ENCODE measurements at regions not wholly inside any gene's neighbourhood (a gene's known extent, or its start where the extent isn't known, plus 50 kb on each side); places are given as distances from the start of the nearest gene placed in this dataset.

GRCh38 chr20:6559791-6560190 lies 207.7 kb upstream of the BMP2 start:
- no peak overlapping the region for H3K9ac ChIP-seq
- no peak overlapping the region for H3K27ac ChIP-seq
- TF ChIP-seq Cebpa-rat (IDR thresholded peaks at IDR 0.05), result no peak
- no peaks in the 10 kb centered on the region for H4K20me1 ChIP-seq
- no peaks in the 10 kb centered on the region for H3K36me3 ChIP-seq
- H3K4me2 ChIP-seq, result no peak overlapping the region
- H3K4me3 ChIP-seq, result no peak overlapping the region
- H3K27me3 ChIP-seq, result no peaks in the 10 kb centered on the region
- H3K4me1 ChIP-seq, result 0 out of 20 replicates have a peak, but pooled peaks cover 0 to 3% (median 0%) of the 10 kb centered on the region in 10 experiments
- no peaks in the 10 kb centered on the region; a peak in 1 of 22 replicates for H3K9me3 ChIP-seq (replicated peaks in 1 of 11)

- Histone ChIP-seq H3K9ac (no peak overlapping the region), H3K4me3 (no peak overlapping the region), H3K9me3 (replicated peaks in 1 of 11) (no peaks in the 10 kb centered on the region; a peak in 1 of 22 replicates), H3K36me3 (no peaks in the 10 kb centered on the region), H3K27ac (no peak overlapping the region), H3K4me2 (no peak overlapping the region), H3K27me3 (no peaks in the 10 kb centered on the region), H4K20me1 (no peaks in the 10 kb centered on the region), H3K4me1 (0 out of 20 replicates have a peak, but pooled peaks cover 0 to 3% (median 0%) of the 10 kb centered on the region in 10 experiments)
- TF ChIP-seq Cebpa-rat (IDR thresholded peaks at IDR 0.05), result no peak
Observed at GRCh38 chr20:6558341-6558740, 209.1 kb upstream of the BMP2 start.

GRCh38 chr20:6533761-6534479 lies 233.6 kb upstream of the BMP2 start:
- H3K36me3 ChIP-seq, result no peaks in the 10 kb centered on the region
- no peaks in the 10 kb centered on the region for H3K27me3 ChIP-seq
- H3K9me3 ChIP-seq (replicated peaks in 1 of 11), result peaks cover 0 to 13% (median 0%) of the 10 kb centered on the region in 11 experiments; a peak in 7 of 22 replicates
- H3K4me1 ChIP-seq, result peaks cover 8 to 38% (median 17%) of the 10 kb centered on the region in 10 experiments; a peak in 17 of 20 replicates
- H3K4me3 ChIP-seq, result peak overlapping the region; percentile 9 to 57 (median 40); a peak in 15 of 20 replicates
- H4K20me1 ChIP-seq, result no peaks in the 10 kb centered on the region
- TF ChIP-seq Cebpa-rat (IDR thresholded peaks at IDR 0.05), result no peak
- H3K27ac ChIP-seq, result peak overlapping the region in 4 of 11 experiments; percentile 3 to 16 (median 8); a peak in 3 of 22 replicates
- H3K4me2 ChIP-seq, result peak overlapping the region; percentile 60 to 91 (median 74)
- H3K9ac ChIP-seq, result peak overlapping the region in 10 of 11 experiments; percentile 8 to 66 (median 32); a peak in 14 of 22 replicates

- Histone ChIP-seq H3K27ac (peak overlapping the region in 3 of 11 experiments; percentile 3 to 16 (median 5); a peak in 2 of 22 replicates), H3K4me2 (peak overlapping the region; percentile 60 to 91 (median 74); a peak in 20 of 22 replicates), H3K36me3 (no peaks in the 10 kb centered on the region), H3K4me1 (peaks cover 8 to 33% (median 17%) of the 10 kb centered on the region in 10 experiments; a peak in 17 of 20 replicates), H4K20me1 (no peaks in the 10 kb centered on the region), H3K9ac (peak overlapping the region in 4 of 11 experiments; percentile 39 to 59 (median 50); a peak in 5 of 22 replicates), H3K4me3 (no peak overlapping the region), H3K27me3 (no peaks in the 10 kb centered on the region), H3K9me3 (replicated peaks in 1 of 11) (peaks cover 0 to 13% (median 0%) of the 10 kb centered on the region in 11 experiments; a peak in 7 of 22 replicates)
- no peak for TF ChIP-seq Cebpa-rat (IDR thresholded peaks at IDR 0.05)
Observed at GRCh38 chr20:6533351-6533750, 234.1 kb upstream of the BMP2 start.

- Histone ChIP-seq H3K4me1 (peaks cover 8 to 32% (median 17%) of the 10 kb centered on the region in 10 experiments; a peak in 17 of 20 replicates), H3K9ac (no peak overlapping the region), H4K20me1 (no peaks in the 10 kb centered on the region), H3K27me3 (no peaks in the 10 kb centered on the region), H3K9me3 (replicated peaks in 1 of 11) (peaks cover 0 to 18% (median 5%) of the 10 kb centered on the region in 11 experiments; a peak in 18 of 22 replicates), H3K27ac (no peak overlapping the region), H3K36me3 (no peaks in the 10 kb centered on the region), H3K4me3 (no peak overlapping the region), H3K4me2 (no peak overlapping the region)
- TF ChIP-seq Cebpa-rat (IDR thresholded peaks at IDR 0.05), result no peak
Observed at GRCh38 chr20:6530779-6531315, 236.6 kb upstream of the BMP2 start.

GRCh38 chr20:6530254-6530653 lies 237.2 kb upstream of the BMP2 start:
- Histone ChIP-seq H3K27me3 (no peaks in the 10 kb centered on the region), H3K9me3 (replicated peaks in 1 of 11) (peaks cover 2 to 24% (median 11%) of the 10 kb centered on the region in 11 experiments), H3K27ac (no peak overlapping the region), H3K4me1 (peaks cover 8 to 27% (median 17%) of the 10 kb centered on the region in 10 experiments; a peak in 17 of 20 replicates), H3K9ac (no peak overlapping the region), H4K20me1 (no peaks in the 10 kb centered on the region), H3K36me3 (no peaks in the 10 kb centered on the region), H3K4me3 (no peak overlapping the region), H3K4me2 (no peak overlapping the region)
- TF ChIP-seq Cebpa-rat (IDR thresholded peaks at IDR 0.05), result no peak

GRCh38 chr20:6525447-6526303 lies 241.8 kb upstream of the BMP2 start:
- Histone ChIP-seq H3K4me3 (no peak overlapping the region), H3K9ac (no peak overlapping the region), H3K27ac (no peak overlapping the region), H3K4me1 (no peaks in the 10 kb centered on the region), H3K4me2 (no peak overlapping the region), H3K9me3 (replicated peaks in 1 of 11) (peaks cover 21 to 56% (median 41%) of the 10 kb centered on the region in 11 experiments), H3K36me3 (no peaks in the 10 kb centered on the region; a peak in 1 of 22 replicates), H4K20me1 (no peaks in the 10 kb centered on the region), H3K27me3 (no peaks in the 10 kb centered on the region)
- TF ChIP-seq Cebpa-rat (IDR thresholded peaks at IDR 0.05), result no peak

- no peak overlapping the region for H3K27ac ChIP-seq
Observed at GRCh38 chr20:6524305-6524704, 243.2 kb upstream of the BMP2 start.

More at GRCh38 chr20:6524305-6524704, 243.2 kb upstream of the BMP2 start:
- Histone ChIP-seq H3K4me1 (no peaks in the 10 kb centered on the region), H3K4me3 (no peak overlapping the region), H3K36me3 (no peaks in the 10 kb centered on the region; a peak in 1 of 22 replicates), H3K4me2 (no peak overlapping the region), H3K9me3 (replicated peaks in 1 of 11) (peaks cover 25 to 53% (median 42%) of the 10 kb centered on the region in 11 experiments), H3K27me3 (no peaks in the 10 kb centered on the region), H4K20me1 (no peaks in the 10 kb centered on the region), H3K9ac (no peak overlapping the region)
- TF ChIP-seq Cebpa-rat (IDR thresholded peaks at IDR 0.05), result no peak

All from BLaER1 treated with 17β-estradiol and CSF1 and Interleukin-3, amounts not matched to agents 10 nM and 100 nM (cell line).